ENCODE measurements at regions not wholly inside any gene's neighbourhood (a gene's known extent, or its start where the extent isn't known, plus 50 kb on each side); places are given as distances from the start of the nearest gene placed in this dataset.

DNA sequence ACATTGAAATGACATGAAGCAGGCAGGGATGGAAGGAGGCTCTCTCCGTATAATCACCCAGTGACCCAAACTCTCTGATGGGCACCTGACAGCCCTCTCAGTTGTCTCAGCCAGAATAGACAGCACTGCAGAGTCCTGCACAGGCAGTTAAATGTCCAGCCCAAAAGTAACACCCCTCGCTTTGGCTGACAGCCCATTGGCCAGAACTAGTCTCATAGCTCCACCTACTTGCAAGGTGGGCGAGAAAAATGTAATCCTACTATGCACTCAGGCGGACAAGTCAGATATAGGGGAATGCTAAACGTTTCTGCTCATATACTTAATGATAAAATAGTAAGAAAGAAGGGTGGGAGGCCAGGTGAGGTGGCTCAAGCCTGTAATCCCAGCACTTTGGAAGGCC is 393.5 kb upstream of the JARID2 start:
- ChIA-PET POLR2A (no interaction called here), CTCF (no interaction called here)
- no peak for ATAC-seq

GRCh38 chr6:14856177-14856576 is 389.7 kb upstream of the JARID2 start:
- ChIA-PET POLR2A (no interaction called here), RAD21 (ENCODE audit: low non-redundant PET in 1 of 2, low total read pairs in 2 of 2, uncharacterized antibody in 2 of 2, unreplicated experiment in 2 of 2) (no interaction called here), CTCF (no interaction called here)
- no peak for TF ChIP-seq CEBPB (IDR thresholded peaks at IDR 0.05; ENCODE audit: low read depth)
- no peak for TF ChIP-seq TCF7L2 (IDR thresholded peaks at IDR 0.05; ENCODE audit: borderline replicate concordance, extremely low read depth, insufficient read depth, insufficient read length)
- TF ChIP-seq, protein P1, sequence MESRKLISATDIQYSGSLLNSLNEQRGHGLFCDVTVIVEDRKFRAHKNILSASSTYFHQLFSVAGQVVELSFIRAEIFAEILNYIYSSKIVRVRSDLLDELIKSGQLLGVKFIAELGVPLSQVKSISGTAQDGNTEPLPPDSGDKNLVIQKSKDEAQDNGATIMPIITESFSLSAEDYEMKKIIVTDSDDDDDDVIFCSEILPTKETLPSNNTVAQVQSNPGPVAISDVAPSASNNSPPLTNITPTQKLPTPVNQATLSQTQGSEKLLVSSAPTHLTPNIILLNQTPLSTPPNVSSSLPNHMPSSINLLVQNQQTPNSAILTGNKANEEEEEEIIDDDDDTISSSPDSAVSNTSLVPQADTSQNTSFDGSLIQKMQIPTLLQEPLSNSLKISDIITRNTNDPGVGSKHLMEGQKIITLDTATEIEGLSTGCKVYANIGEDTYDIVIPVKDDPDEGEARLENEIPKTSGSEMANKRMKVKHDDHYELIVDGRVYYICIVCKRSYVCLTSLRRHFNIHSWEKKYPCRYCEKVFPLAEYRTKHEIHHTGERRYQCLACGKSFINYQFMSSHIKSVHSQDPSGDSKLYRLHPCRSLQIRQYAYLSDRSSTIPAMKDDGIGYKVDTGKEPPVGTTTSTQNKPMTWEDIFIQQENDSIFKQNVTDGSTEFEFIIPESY (IDR thresholded peaks at IDR 0.05; ENCODE audit: extremely low read depth, insufficient replicate concordance, low read length), result no peak
- TF ChIP-seq EZH2phosphoT487 (IDR thresholded peaks at IDR 0.05; ENCODE audit: borderline replicate concordance), result no peak
- TF ChIP-seq CTCF (IDR thresholded peaks at IDR 0.05 in 2 of 3, conservative IDR thresholded peaks at IDR 0.05 in 1 of 3; ENCODE audit: borderline replicate concordance in 1 of 3, insufficient read depth in 1 of 3, low read depth in 2 of 3, low read length in 2 of 3), result no peak
- TF ChIP-seq SP1 (IDR thresholded peaks at IDR 0.05; ENCODE audit: low read depth), result no peak
- no peak for TF ChIP-seq RAD21 (IDR thresholded peaks at IDR 0.05; ENCODE audit: low read depth)
- TF ChIP-seq POLR2A (IDR thresholded peaks at IDR 0.05; ENCODE audit: borderline replicate concordance, extremely low read depth, insufficient read depth, insufficient read length), result no peak
- TF ChIP-seq SRF (IDR thresholded peaks at IDR 0.05; ENCODE audit: low read depth), result no peak
- no peak for TF ChIP-seq FOSL1 (IDR thresholded peaks at IDR 0.05; ENCODE audit: low read depth)
- TF ChIP-seq ZFX (IDR thresholded peaks at IDR 0.05), result no peak
- TF ChIP-seq MAX (IDR thresholded peaks at IDR 0.05), result no peak
- TF ChIP-seq, protein P2, sequence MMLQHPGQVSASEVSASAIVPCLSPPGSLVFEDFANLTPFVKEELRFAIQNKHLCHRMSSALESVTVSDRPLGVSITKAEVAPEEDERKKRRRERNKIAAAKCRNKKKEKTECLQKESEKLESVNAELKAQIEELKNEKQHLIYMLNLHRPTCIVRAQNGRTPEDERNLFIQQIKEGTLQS (IDR thresholded peaks at IDR 0.05), result no peak
- no peak for TF ChIP-seq POLR2AphosphoS5 (IDR thresholded peaks at IDR 0.05; ENCODE audit: low read depth, low read length)
- TF ChIP-seq EZH2 (IDR thresholded peaks at IDR 0.05), result no peak
- no peak for TF ChIP-seq JUND (IDR thresholded peaks at IDR 0.05)
- no peak overlapping the region for H2AFZ ChIP-seq (ENCODE audit: low read depth, low read length, poor library complexity, severe bottlenecking)
- no peaks in the 10 kb centered on the region for H3K79me2 ChIP-seq (ENCODE audit: insufficient read depth, low read length)
- no peaks in the 10 kb centered on the region for H3K4me1 ChIP-seq (ENCODE audit: control insufficient read depth in 1 of 2, insufficient read depth in 2 of 2, low read length in 2 of 2)
- H3K4me2 ChIP-seq (ENCODE audit: low read length), result no peak overlapping the region
- no TSS peak for BruUV-seq (replicated peaks)
- H3K27ac ChIP-seq (ENCODE audit: low read depth, low read length), result no peak overlapping the region
- no peaks in the 10 kb centered on the region for H3K9me3 ChIP-seq (ENCODE audit: control insufficient read depth in 1 of 2, insufficient read depth in 1 of 2, low read depth in 1 of 2, low read length in 2 of 2)
- DNase-seq (ENCODE audit: low read depth, low spot score) (no peak), ATAC-seq (no peak)
- H3K4me3 ChIP-seq (replicated peaks in 1 of 2; ENCODE audit: low read depth in 1 of 2, low read length in 2 of 2), result no peak overlapping the region
- intact Hi-C loops (cut with micrococcal nuclease), result no loop called here
- H3K27me3 ChIP-seq (ENCODE audit: insufficient read depth, low read length), result no peaks in the 10 kb centered on the region
- no peaks in the 10 kb centered on the region for H3K9me2 ChIP-seq (ENCODE audit: insufficient read depth)
- no peaks in the 10 kb centered on the region for H4K20me1 ChIP-seq (ENCODE audit: insufficient read depth)
- H3K36me3 ChIP-seq (ENCODE audit: control insufficient read depth in 1 of 2, insufficient read depth in 2 of 2, low read length in 2 of 2), result no peaks in the 10 kb centered on the region
- H3K9ac ChIP-seq (ENCODE audit: low read length), result no peak overlapping the region

More for the DNA sequence above, 393.5 kb upstream of the JARID2 start:
- Histone ChIP-seq H3K36me3 (ENCODE audit: control insufficient read depth in 1 of 2, insufficient read depth in 2 of 2, low read length in 2 of 2) (no peaks in the 10 kb centered on the region), H3K4me1 (ENCODE audit: control insufficient read depth in 1 of 2, insufficient read depth in 2 of 2, low read length in 2 of 2) (no peaks in the 10 kb centered on the region), H3K9ac (ENCODE audit: low read length) (no peak overlapping the region), H4K20me1 (ENCODE audit: insufficient read depth) (no peaks in the 10 kb centered on the region), H3K79me2 (ENCODE audit: insufficient read depth, low read length) (no peaks in the 10 kb centered on the region), H3K4me3 (replicated peaks in 1 of 2; ENCODE audit: low read depth in 1 of 2, low read length in 2 of 2) (no peak overlapping the region), H3K27ac (ENCODE audit: low read depth, low read length) (no peak overlapping the region), H3K4me2 (ENCODE audit: low read length) (no peak overlapping the region), H2AFZ (ENCODE audit: low read depth, low read length, poor library complexity, severe bottlenecking) (no peak overlapping the region), H3K9me3 (ENCODE audit: control insufficient read depth in 1 of 2, insufficient read depth in 1 of 2, low read depth in 1 of 2, low read length in 2 of 2) (no peaks in the 10 kb centered on the region), H3K27me3 (ENCODE audit: insufficient read depth, low read length) (no peaks in the 10 kb centered on the region), H3K9me2 (ENCODE audit: insufficient read depth) (no peaks in the 10 kb centered on the region; the same call in 1 of the 2 replicates)
- intact Hi-C loops (cut with micrococcal nuclease), result no loop called here
- DNase-seq (ENCODE audit: low read depth, low spot score), result no peak
- RAD21 ChIA-PET (ENCODE audit: low non-redundant PET in 1 of 2, low total read pairs in 2 of 2, uncharacterized antibody in 2 of 2, unreplicated experiment in 2 of 2), result no interaction called here
- no TSS peak for BruUV-seq (replicated peaks)
- no peak for TF ChIP-seq RAD21 (IDR thresholded peaks at IDR 0.05; ENCODE audit: low read depth)
- no peak for TF ChIP-seq ZNF274 (IDR thresholded peaks at IDR 0.05; ENCODE audit: low read depth, low read length)
- no peak for TF ChIP-seq SIN3A (IDR thresholded peaks at IDR 0.05; ENCODE audit: low read depth)
- TF ChIP-seq EGR1 (IDR thresholded peaks at IDR 0.05; ENCODE audit: low read depth), result no peak
- TF ChIP-seq CBX3 (IDR thresholded peaks at IDR 0.05; ENCODE audit: low read depth), result no peak
- no peak for TF ChIP-seq ELF1 (IDR thresholded peaks at IDR 0.05; ENCODE audit: borderline replicate concordance, low read depth)

All from HCT116 (cell line).